ENCODE measurements at regions not wholly inside any gene's neighbourhood (a gene's known extent, or its start where the extent isn't known, plus 50 kb on each side); places are given as distances from the start of the nearest gene placed in this dataset.

GRCh38 chr18:29161429-29161828 is 984.5 kb upstream of the CDH2 start:
- peaks cover 7% of the 10 kb centered on the region for H3K4me1 Mint-ChIP-seq
- no peaks in the 10 kb centered on the region for H3K9me3 ChIP-seq (ENCODE audit: low read depth)
- H4K20me1 ChIP-seq (ENCODE audit: low read depth) = no peaks in the 10 kb centered on the region
- no peak overlapping the region for H2AFZ ChIP-seq (replicated peaks)
- H3K27ac Mint-ChIP-seq = no peak overlapping the region
- H3K36me3 Mint-ChIP-seq = no peaks in the 10 kb centered on the region
- no peak overlapping the region for H3K4me3 Mint-ChIP-seq
- H3K4me3 ChIP-seq = no peak overlapping the region
- no peak for DNase-seq (ENCODE audit: low spot score)
- no peak overlapping the region for H3K27ac ChIP-seq
- no peaks in the 10 kb centered on the region for H3K27me3 Mint-ChIP-seq (ENCODE audit: insufficient read depth, low read depth)
- H3K9ac ChIP-seq = no peak overlapping the region
- TF ChIP-seq EZH2phosphoT487 (IDR thresholded peaks at IDR 0.05) (no peak), EZH2 (IDR thresholded peaks at IDR 0.05) (no peak)
- H3K36me3 ChIP-seq = no peaks in the 10 kb centered on the region
- H3K4me2 ChIP-seq = no peak overlapping the region
- no peaks in the 10 kb centered on the region for H3F3A ChIP-seq (ENCODE audit: low read depth)
- no peaks in the 10 kb centered on the region for H3K27me3 ChIP-seq
- H3K79me2 ChIP-seq (ENCODE audit: low read depth) = no peaks in the 10 kb centered on the region
- no peaks in the 10 kb centered on the region for H3K4me1 ChIP-seq
- peaks cover 2% of the 10 kb centered on the region for H3K9me3 Mint-ChIP-seq

DNA sequence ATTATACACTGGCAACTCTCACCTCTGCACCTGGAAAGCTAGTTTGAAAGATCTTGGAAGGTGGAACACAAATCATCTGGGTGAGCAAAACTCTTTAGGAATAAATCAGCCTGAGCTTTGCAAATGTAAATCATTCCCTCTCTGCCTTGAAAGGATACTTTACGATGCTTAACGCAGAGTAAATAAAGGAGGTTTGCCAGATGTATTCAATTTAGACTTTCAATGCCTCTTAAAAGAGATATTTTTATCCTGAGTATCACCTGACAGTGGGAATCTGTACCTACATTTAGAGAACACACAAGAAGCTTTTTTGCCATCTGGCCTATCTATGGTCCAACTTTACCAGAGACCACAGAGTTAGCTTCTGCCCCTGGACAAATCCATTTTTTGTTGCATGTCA is 983.2 kb upstream of the CDH2 start:
- H2AFZ ChIP-seq (replicated peaks) = peak overlapping the region; percentile 18
- H3K27ac Mint-ChIP-seq = no peak overlapping the region
- no peaks in the 10 kb centered on the region for H3K27me3 Mint-ChIP-seq (ENCODE audit: insufficient read depth, low read depth)
- H3K9me3 Mint-ChIP-seq = no peaks in the 10 kb centered on the region
- peaks cover 7% of the 10 kb centered on the region for H3K4me1 Mint-ChIP-seq
- H3K4me3 ChIP-seq = no peak overlapping the region
- no peaks in the 10 kb centered on the region for H3F3A ChIP-seq (ENCODE audit: low read depth)
- H3K4me1 ChIP-seq = no peaks in the 10 kb centered on the region
- no peaks in the 10 kb centered on the region for H3K36me3 Mint-ChIP-seq
- no peak overlapping the region for H3K4me2 ChIP-seq
- no peak for DNase-seq (ENCODE audit: low spot score)
- no peak overlapping the region for H3K9ac ChIP-seq
- no peak overlapping the region for H3K27ac ChIP-seq
- H3K79me2 ChIP-seq (ENCODE audit: low read depth) = no peaks in the 10 kb centered on the region
- H3K9me3 ChIP-seq (ENCODE audit: low read depth) = no peaks in the 10 kb centered on the region
- H3K36me3 ChIP-seq = no peaks in the 10 kb centered on the region
- no peaks in the 10 kb centered on the region for H3K27me3 ChIP-seq
- no peak overlapping the region for H3K4me3 Mint-ChIP-seq
- TF ChIP-seq CTCF (IDR thresholded peaks at IDR 0.05) (no peak), EZH2phosphoT487 (IDR thresholded peaks at IDR 0.05) (no peak), EZH2 (IDR thresholded peaks at IDR 0.05) (no peak)
- H4K20me1 ChIP-seq (ENCODE audit: low read depth) = no peaks in the 10 kb centered on the region

DNA sequence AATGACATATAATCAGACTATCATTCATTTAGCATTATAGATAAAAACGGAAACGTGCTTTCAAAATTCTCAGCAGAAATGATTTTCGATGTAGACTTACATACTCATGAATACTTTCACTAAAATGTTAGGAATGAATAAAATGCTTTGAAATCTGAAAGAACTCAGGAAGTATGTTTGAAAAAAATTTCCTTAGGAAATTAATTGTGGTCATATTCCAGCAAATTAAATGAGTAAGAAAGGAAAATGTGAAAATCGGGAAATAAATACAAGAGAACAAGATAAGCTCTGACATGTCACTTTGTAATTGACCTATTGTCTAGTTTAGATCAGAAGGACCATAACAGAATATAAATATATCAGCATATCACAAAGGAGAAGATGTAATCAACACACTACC is 981.0 kb upstream of the CDH2 start:
- Histone ChIP-seq H3K9me3 (ENCODE audit: low read depth) (no peaks in the 10 kb centered on the region), H3K4me3 (no peak overlapping the region), H3K4me2 (no peak overlapping the region), H3K4me1 (no peaks in the 10 kb centered on the region), H2AFZ (replicated peaks) (no peak overlapping the region), H4K20me1 (ENCODE audit: low read depth) (no peaks in the 10 kb centered on the region), H3K36me3 (no peaks in the 10 kb centered on the region), H3K27ac (no peak overlapping the region), H3F3A (ENCODE audit: low read depth) (no peaks in the 10 kb centered on the region), H3K9ac (no peak overlapping the region), H3K27me3 (no peaks in the 10 kb centered on the region), H3K79me2 (ENCODE audit: low read depth) (no peaks in the 10 kb centered on the region)
- no peak overlapping the region for H3K27ac Mint-ChIP-seq
- no peak overlapping the region for H3K4me3 Mint-ChIP-seq
- no peaks in the 10 kb centered on the region for H3K9me3 Mint-ChIP-seq
- no peaks in the 10 kb centered on the region for H3K27me3 Mint-ChIP-seq (ENCODE audit: insufficient read depth, low read depth)
- H3K36me3 Mint-ChIP-seq = peaks cover 2% of the 10 kb centered on the region
- TF ChIP-seq CTCF (IDR thresholded peaks at IDR 0.05) = no peak
- no peak for TF ChIP-seq EZH2 (IDR thresholded peaks at IDR 0.05)
- TF ChIP-seq EZH2phosphoT487 (IDR thresholded peaks at IDR 0.05) = no peak
- no peak for DNase-seq (ENCODE audit: low spot score)
- H3K4me1 Mint-ChIP-seq = peaks cover 6% of the 10 kb centered on the region

DNA sequence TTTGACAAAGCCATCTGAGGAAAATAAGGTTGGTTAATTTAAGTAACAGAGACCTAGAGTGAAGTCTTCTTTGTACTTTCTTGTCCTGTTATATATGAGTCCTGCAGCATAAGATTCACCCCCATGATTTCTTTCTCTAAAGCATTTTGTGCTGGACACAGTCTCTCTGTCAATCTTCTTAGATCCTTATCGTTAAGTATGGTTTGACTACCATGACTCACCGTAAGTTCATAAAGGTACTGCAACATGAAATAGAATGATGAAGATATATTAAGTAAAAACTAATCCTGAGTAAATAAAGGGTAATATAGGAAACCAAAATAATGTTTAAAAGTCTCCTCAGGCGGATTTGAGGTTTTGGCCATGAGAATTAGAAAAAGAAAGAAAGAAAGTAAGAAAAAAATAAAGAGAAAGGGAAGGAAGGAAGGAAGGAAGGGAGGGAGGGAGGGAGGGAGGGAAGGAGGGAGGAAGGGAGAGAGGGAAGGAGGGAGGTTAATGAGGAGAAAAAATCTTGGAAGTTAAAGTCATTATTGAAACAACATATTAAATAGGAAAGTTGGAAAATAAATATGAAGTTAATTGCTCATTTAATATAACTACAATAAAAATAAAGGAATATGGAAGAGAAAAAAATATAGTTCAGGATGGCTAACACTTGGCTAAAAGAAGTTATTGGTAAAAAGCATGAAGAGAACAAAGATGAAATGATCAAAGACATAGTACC is 980.3 kb upstream of the CDH2 start:
- peaks cover 2% of the 10 kb centered on the region for H3K36me3 Mint-ChIP-seq
- TF ChIP-seq EZH2phosphoT487 (IDR thresholded peaks at IDR 0.05) (no peak), CTCF (IDR thresholded peaks at IDR 0.05) (no peak), EZH2 (IDR thresholded peaks at IDR 0.05) (no peak)
- no peaks in the 10 kb centered on the region for H3K36me3 ChIP-seq
- no peaks in the 10 kb centered on the region for H3K27me3 ChIP-seq
- no peaks in the 10 kb centered on the region for H3K9me3 ChIP-seq (ENCODE audit: low read depth)
- H3K79me2 ChIP-seq (ENCODE audit: low read depth) = no peaks in the 10 kb centered on the region
- H3K27ac Mint-ChIP-seq = no peak overlapping the region
- H3K9ac ChIP-seq = no peak overlapping the region
- H3K4me1 Mint-ChIP-seq = peaks cover 6% of the 10 kb centered on the region
- H2AFZ ChIP-seq (replicated peaks) = no peak overlapping the region
- H3F3A ChIP-seq (ENCODE audit: low read depth) = no peaks in the 10 kb centered on the region
- no peaks in the 10 kb centered on the region for H3K4me1 ChIP-seq
- DNase-seq (ENCODE audit: low spot score) = no peak
- H3K27ac ChIP-seq = no peak overlapping the region
- H3K4me3 Mint-ChIP-seq = no peak overlapping the region
- H4K20me1 ChIP-seq (ENCODE audit: low read depth) = no peaks in the 10 kb centered on the region
- no peak overlapping the region for H3K4me3 ChIP-seq
- H3K27me3 Mint-ChIP-seq (ENCODE audit: insufficient read depth, low read depth) = no peaks in the 10 kb centered on the region
- H3K4me2 ChIP-seq = no peak overlapping the region
- no peaks in the 10 kb centered on the region for H3K9me3 Mint-ChIP-seq
